ENCODE measurements at regions not wholly inside any gene's neighbourhood (a gene's known extent, or its start where the extent isn't known, plus 50 kb on each side); places are given as distances from the start of the nearest gene placed in this dataset.

DNA sequence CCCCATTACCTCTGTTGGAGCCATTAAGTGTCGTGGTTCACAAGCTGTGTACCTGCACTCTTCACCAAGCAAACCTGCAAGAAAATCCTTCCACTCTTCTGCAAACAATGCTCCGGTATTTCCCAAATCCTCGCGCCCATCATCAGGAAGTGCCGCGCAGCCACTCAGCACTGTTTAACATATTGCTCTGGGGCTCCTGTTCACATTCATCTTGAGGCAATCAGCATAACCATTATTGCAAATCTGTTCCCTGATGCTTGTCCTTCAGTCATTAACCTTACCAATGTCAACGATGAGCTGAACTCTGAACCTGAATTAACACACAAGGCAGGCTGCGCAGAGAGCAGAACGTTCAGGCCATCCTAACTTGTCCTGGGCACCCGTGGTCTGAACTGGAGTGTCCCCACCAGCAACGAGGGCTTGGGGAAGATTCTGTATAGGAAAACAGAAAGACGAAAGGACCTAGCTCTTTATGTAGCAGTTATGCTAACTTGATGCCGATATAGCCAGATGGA is 751.4 kb upstream of the AUTS2 start:
- Histone ChIP-seq H3K36me3 (ENCODE audit: control insufficient read depth, insufficient read depth, low read length) (no peaks in the 10 kb centered on the region), H3K23ac (ENCODE audit: low read depth, low read length) (no peak overlapping the region), H3K4ac (ENCODE audit: low read depth, low read length) (no peak overlapping the region), H4K20me1 (ENCODE audit: insufficient read depth, low read length) (no peaks in the 10 kb centered on the region), H2BK5ac (ENCODE audit: low read depth, low read length, poor library complexity, severe bottlenecking) (no peak overlapping the region), H4K8ac (ENCODE audit: low read depth in 2 of 2, low read length in 2 of 2) (no peak overlapping the region), H2BK20ac (ENCODE audit: low read depth, low read length) (no peak overlapping the region), H2BK120ac (ENCODE audit: low read depth, low read length) (no peak overlapping the region), H3K9me1 (ENCODE audit: insufficient read depth, low read length) (no peaks in the 10 kb centered on the region), H3K9ac (ENCODE audit: low read depth, low read length) (no peak overlapping the region), H3K56ac (ENCODE audit: extremely low read depth, insufficient read depth, low read length) (no peak overlapping the region), H3K14ac (replicated peaks; ENCODE audit: low read depth, low read length) (no peak overlapping the region), H3K4me3 (ENCODE audit: insufficient read depth, low read depth, low read length) (no peak overlapping the region), H3K18ac (ENCODE audit: low read depth, low read length) (no peak overlapping the region), H3K4me2 (ENCODE audit: low read depth, low read length) (no peak overlapping the region), H4K91ac (ENCODE audit: insufficient read depth, low read depth, low read length) (no peak overlapping the region), H3K27ac (ENCODE audit: insufficient read depth, low read length) (no peak overlapping the region), H3K9me3 (ENCODE audit: control insufficient read depth, insufficient read depth, low read length) (peaks cover 10% of the 10 kb centered on the region), H2AK9ac (replicated peaks; ENCODE audit: low read depth, low read length, poor library complexity) (no peak overlapping the region), H3K79me1 (ENCODE audit: low read depth in 1 of 2, low read length in 2 of 2) (no peaks in the 10 kb centered on the region), H2AK5ac (ENCODE audit: low read depth, low read length) (no peak overlapping the region), H2BK15ac (ENCODE audit: low read depth, low read length) (no peak overlapping the region), H4K5ac (ENCODE audit: low read depth, low read length) (no peak overlapping the region), H3K4me1 (ENCODE audit: control insufficient read depth, insufficient read depth, low read length) (no peaks in the 10 kb centered on the region), H2AFZ (replicated peaks; ENCODE audit: low read length, poor library complexity) (no peak overlapping the region), H3K27me3 (ENCODE audit: control insufficient read depth, insufficient read depth, low read length) (no peaks in the 10 kb centered on the region)
- ChIA-PET CTCF (no interaction called here), POLR2A (ENCODE audit: unreplicated experiment) (no interaction called here)
- DNase-seq = no peak
- in situ Hi-C loops (cut with MboI; ENCODE audit: low sequenced_read_pairs) = no loop called here
- no peak for ATAC-seq (ENCODE audit: low read depth)
- dilution Hi-C loops (cut with HindIII; ENCODE audit: low sequenced_read_pairs, unreplicated experiment) = no loop called here
- TF ChIP-seq, protein P1, sequence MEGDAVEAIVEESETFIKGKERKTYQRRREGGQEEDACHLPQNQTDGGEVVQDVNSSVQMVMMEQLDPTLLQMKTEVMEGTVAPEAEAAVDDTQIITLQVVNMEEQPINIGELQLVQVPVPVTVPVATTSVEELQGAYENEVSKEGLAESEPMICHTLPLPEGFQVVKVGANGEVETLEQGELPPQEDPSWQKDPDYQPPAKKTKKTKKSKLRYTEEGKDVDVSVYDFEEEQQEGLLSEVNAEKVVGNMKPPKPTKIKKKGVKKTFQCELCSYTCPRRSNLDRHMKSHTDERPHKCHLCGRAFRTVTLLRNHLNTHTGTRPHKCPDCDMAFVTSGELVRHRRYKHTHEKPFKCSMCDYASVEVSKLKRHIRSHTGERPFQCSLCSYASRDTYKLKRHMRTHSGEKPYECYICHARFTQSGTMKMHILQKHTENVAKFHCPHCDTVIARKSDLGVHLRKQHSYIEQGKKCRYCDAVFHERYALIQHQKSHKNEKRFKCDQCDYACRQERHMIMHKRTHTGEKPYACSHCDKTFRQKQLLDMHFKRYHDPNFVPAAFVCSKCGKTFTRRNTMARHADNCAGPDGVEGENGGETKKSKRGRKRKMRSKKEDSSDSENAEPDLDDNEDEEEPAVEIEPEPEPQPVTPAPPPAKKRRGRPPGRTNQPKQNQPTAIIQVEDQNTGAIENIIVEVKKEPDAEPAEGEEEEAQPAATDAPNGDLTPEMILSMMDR (conservative IDR thresholded peaks at IDR 0.05; ENCODE audit: low read depth, low read length) = no peak
- intact Hi-C loops (cut with micrococcal nuclease) = no loop called here
- WGBS, 2 experiments (ENCODE audit: extremely low coverage in 2 of 2, insufficient read length in 1 of 2) = 73% methylated on average over 7 of the region's 13 CpGs; no CpG with 5 or more reads in 1 of the 2 experiments
- no TSS peak for BruUV-seq (replicated peaks)

Measured in IMR-90 (cell line).